GM19240 (cell line): ENCODE measurements at regions not wholly inside any gene's neighbourhood (a gene's known extent, or its start where the extent isn't known, plus 50 kb on each side); places are given as distances from the start of the nearest gene placed in this dataset.

Experiments used
- DNase-seq: peaks from one replicate; pipeline ENCODE4 v3.0.0; 2011; ENCODE audit warnings: low spot score; ENCODE audit not compliant: insufficient read length

GRCh38 chr9:118029425-118029824, 325.2 kb downstream of the TLR4 start:
- no peak for DNase-seq

DNA sequence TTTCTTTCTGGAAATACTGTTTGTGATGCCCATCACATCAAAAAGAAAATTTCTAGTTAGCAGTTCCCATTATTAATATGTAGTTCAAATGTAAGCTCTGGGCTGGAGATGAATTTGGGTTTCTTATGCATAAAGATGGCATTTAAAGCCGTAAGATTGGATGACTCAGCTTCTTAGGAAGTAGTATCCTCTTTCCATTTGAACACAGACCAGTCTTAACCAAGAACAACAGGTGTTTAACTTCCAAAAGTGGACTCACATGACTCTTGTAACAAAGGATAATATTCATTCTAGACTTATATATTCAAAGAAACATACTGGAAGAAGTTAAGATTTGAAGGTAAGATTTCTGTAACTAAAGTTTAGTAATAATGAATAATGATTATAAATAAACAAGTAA, 330.5 kb downstream of the TLR4 start:
- DNase-seq: no peak

GRCh38 chr9:118038713-118039112, 334.5 kb downstream of the TLR4 start:
- DNase-seq: no peak

DNA sequence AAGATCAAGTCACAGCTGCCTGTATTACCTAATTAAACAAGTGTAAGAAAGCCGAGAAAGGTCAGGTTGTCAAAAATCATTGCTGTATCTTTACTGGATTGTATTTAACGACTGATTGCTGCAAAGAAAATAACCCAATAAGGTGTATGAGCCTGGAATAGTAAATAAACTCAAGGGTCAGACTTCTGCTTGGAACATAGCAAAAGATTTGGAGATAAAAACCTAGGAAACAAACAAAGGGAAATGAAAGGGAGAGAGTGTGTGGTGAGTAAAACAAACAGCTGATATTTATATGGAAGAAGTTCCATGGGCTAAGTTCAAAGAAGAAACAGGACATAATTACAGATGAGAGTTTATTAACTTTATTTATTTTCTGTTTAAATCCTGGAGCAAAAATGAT, 354.0 kb downstream of the TLR4 start:
- no peak for DNase-seq

GRCh38 chr9:118059484-118060278, 355.5 kb downstream of the TLR4 start:
- no peak for DNase-seq

GRCh38 chr9:118083161-118083560, 379.0 kb downstream of the TLR4 start:
- DNase-seq: no peak

DNA sequence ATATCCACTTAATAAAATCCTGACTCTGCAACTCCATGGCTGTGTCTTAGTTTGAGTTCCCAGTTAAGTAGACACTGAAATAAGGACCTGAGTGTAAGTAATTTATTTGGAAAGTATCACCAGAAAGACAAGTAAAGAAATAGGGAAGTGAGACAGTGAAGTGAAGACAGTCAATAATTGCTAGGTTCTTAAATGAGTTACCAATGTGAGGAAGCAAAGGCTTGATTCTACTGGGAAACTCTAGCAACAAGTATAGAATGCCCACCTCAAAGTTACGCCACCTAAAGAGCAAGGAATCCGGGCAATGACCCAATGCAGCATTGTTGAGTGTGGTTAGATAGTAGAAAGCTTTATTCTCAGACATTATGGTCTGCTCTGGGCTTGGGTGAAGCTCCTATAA, 383.9 kb downstream of the TLR4 start:
- DNase-seq: no peak

- no peak for DNase-seq
Measured at GRCh38 chr9:118091226-118091625, 387.0 kb downstream of the TLR4 start.

- DNase-seq: no peak
Measured at GRCh38 chr9:118091711-118092500, 387.7 kb downstream of the TLR4 start.

DNA sequence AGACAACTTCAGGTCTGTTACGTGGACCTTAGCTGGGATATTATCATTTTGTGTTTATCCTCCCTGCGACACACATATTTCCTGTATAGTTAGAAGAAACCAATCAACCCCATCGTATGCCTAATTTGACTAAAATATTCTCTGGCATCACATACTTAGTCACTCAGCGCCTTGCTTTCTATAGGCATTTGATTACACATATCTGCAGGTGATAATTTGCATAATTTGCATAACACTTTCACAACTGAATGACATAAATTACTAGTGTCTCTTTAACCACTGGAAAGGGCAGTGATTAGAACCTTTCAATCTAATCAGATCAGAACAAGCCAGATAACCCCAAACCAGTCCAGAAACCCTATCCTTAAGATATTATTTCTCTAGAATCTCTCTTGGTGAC, 390.2 kb downstream of the TLR4 start:
- no peak for DNase-seq

GRCh38 chr9:118100529-118101419, 396.6 kb downstream of the TLR4 start:
- DNase-seq: no peak

DNA sequence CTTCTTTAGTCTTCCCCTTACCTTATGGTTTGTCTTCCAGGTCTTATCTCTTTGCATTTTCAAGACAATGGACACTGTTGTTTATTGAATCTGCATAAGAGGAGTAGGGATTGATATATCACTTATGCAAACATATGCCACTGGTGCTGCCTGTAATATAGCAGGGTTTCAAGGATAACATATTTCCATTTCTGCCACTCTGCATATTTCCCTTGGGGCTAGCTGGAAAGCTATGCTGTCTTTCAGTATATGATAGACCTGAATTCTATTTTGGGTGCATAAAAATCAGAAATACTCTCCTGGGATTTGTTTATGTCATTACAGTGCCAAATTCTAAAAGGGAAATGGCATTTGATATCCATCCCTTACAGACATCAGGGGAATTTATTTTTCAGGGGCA, 400.2 kb downstream of the TLR4 start:
- no peak for DNase-seq

DNA sequence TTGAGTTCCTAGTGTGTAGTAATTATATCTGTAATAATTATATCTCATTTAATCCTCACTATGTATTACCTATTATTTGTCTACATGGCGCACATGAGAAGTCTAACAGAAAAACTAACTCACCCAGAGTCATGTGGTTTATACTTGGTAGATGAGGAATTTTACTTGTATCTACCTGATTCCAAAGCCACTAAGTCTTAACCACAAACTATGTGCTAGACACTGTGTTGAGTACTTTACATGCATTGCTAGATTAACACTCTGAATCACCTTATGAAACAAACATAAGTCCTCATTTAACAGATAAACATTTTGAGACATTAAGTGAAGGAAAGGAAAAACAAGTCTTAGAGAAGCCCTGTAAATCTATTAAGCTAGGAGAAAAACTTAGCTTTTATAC, 404.8 kb downstream of the TLR4 start:
- DNase-seq: no peak

DNA sequence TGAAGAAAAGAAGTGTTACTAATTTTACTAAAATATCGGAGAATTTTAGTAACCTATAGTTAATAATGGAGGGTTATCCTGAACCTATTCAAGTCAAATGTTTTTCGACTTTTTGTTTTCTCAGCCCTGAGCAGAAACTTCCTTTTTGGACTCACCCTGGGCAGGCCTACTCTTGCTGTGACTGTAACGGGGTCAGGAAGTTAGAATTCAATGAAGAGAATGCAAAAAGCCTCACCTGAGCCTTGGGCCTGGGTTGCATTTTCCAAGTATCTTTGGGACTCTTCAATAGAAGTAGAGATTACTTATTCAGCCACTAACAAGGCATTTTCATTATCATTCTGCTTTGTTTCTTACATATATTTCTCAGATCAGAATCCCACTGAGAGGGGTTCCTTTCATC, 405.3 kb downstream of the TLR4 start:
- DNase-seq: no peak

GRCh38 chr9:118121361-118121760, 417.2 kb downstream of the TLR4 start:
- no peak for DNase-seq

GRCh38 chr9:118128313-118128712, 424.1 kb downstream of the TLR4 start:
- DNase-seq: no peak

DNA sequence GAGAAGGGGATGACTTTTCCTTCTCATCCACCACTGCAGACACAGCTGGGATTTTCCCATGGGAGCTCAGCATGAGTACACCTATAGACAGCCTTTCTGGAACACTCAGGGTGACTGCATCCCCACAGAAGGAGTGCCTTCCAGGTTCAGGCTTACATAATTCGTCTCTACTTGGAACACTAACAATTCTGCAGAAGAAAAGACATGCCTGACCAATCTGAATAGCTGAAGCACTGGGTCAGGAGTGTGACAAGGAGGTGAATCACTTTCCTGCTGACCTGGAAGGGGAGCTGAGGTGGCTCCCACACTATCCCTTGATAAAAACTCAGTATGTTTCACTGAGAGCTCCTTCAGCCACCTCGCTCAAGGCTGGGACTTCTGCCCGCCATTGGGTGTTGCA, 425.3 kb downstream of the TLR4 start:
- DNase-seq: no peak

GRCh38 chr9:118148990-118149389, 444.8 kb downstream of the TLR4 start:
- no peak for DNase-seq

DNA sequence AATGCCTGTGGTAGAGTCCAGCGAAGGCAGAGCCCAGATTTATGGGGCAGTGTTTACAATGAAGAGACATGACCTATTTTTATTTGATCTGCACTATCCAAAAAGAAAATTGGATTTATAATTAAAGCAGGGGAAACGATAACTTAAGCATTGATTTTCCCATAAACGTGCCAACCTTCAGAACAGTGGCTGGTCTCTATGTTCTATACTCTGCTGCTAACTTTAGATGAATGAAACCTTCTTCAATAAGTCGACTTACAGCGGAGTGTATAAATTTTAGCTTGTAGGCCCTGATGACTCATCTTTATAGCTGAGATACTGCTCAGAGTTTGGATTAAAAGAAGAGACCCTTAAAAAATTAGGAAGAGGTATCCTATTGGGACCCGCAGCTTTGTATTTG, 452.6 kb downstream of the TLR4 start:
- no peak for DNase-seq

GRCh38 chr9:118162716-118163115, 458.5 kb downstream of the TLR4 start:
- DNase-seq: no peak

DNA sequence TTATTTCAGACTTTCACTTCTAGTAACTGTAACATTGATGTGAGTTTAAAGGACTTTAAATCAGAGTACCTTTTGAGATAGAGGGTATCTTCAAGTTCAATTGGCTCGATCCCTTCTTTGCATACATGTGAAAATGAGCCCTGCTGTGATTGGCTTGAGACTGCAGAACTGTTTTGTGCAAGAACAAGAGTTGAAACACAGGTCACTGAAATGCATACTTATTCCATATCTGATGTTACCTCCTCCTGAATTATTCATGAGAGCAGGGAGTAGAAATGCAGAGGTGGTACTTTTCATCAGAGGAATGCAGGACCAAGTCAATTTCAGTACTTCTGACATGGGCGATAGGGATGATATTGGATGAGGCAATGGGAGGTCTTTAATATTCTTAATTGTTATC, 459.5 kb downstream of the TLR4 start:
- DNase-seq: no peak

DNA sequence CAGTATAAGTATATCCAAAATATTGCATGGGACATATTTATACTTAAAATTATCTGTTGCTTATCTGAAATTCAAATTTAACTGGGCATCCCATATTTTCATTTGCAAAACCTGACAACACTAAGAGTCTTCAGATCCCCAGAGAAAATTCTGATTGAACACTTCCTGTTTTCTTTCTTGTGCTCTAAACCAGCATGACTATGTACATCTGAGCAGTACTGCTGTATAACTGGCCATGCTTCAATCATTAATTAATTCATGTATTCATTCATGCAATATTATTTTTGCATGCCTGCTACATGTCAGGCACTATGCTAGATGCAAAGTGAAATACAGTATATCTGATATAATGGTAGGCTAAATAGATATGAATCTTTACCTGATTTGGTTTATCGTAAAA, 461.2 kb downstream of the TLR4 start:
- DNase-seq: no peak
